CD14-positive monocyte (primary cell): ENCODE measurements at regions not wholly inside any gene's neighbourhood (a gene's known extent, or its start where the extent isn't known, plus 50 kb on each side); places are given as distances from the start of the nearest gene placed in this dataset.

Experiments used
- DNase-seq, 3 donors: peaks; one replicate each; pipeline ENCODE4 v3.0.0-alpha.2; 2011 to 2022
- H2AFZ ChIP-seq: 2 replicates; pipeline ENCODE4 v1.6.0; 2012; ENCODE audit warnings: mild to moderate bottlenecking, low read depth, low read length, inconsistent platforms; ENCODE audit not compliant: insufficient read depth, poor library complexity, severe bottlenecking
- H3K27ac ChIP-seq, 2 donors: 1 replicate in 1 of 2; 2 replicates in 1 of 2; pipeline ENCODE4 v1.5.1; 2012 to 2013; ENCODE audit warnings: low read length in 2 of 2, control low read depth in 1 of 2, inconsistent platforms in 1 of 2, low read depth in 1 of 2, mild to moderate bottlenecking in 1 of 2
- H3K27me3 ChIP-seq, 2 donors: one replicate each; pipeline versions ENCODE4 v1.6.0 to v1.6.1; 2011 to 2013; ENCODE audit warnings: low read length in 2 of 2; ENCODE audit not compliant: control insufficient read depth in 2 of 2, insufficient read depth in 2 of 2
- H3K36me3 ChIP-seq, 2 donors: replicated peaks in 1 of 2; 1 replicate in 1 of 2; 2 replicates in 1 of 2; pipeline versions ENCODE4 v1.5.1 to v1.6.1; 2012 to 2013; ENCODE audit warnings: low read length in 2 of 2, control low read depth in 1 of 2, inconsistent platforms in 1 of 2, mild to moderate bottlenecking in 1 of 2; ENCODE audit not compliant: insufficient read depth in 2 of 2, control insufficient read depth in 1 of 2
- H3K4me1 ChIP-seq, 2 donors: 1 replicate in 1 of 2; 2 replicates in 1 of 2; pipeline versions ENCODE4 v1.5.1 to v1.6.1; 2012 to 2013; ENCODE audit warnings: low read length in 2 of 2, control low read depth in 1 of 2, inconsistent platforms in 1 of 2, mild to moderate bottlenecking in 1 of 2, moderate library complexity in 1 of 2; ENCODE audit not compliant: insufficient read depth in 2 of 2, control insufficient read depth in 1 of 2
- H3K4me2 ChIP-seq: replicated peaks from 2 replicates; pipeline ENCODE3; 2012; ENCODE audit warnings: low read length, moderate library complexity, mild to moderate bottlenecking; ENCODE audit not compliant: poor library complexity, severe bottlenecking; ENCODE audit errors: extremely low read depth
- H3K4me3 ChIP-seq, 3 experiments: fragments of 200-600 bp in 1 of 3; sonication (generic) in 1 of 3; replicated peaks in 1 of 3; 1 replicate in 2 of 3; 2 replicates in 1 of 3; pipeline ENCODE4 v1.5.1; 2011 to 2013; ENCODE audit warnings: low read length in 3 of 3, mild to moderate bottlenecking in 3 of 3, control low read depth in 2 of 3, low read depth in 2 of 3, inconsistent platforms in 1 of 3, moderate library complexity in 1 of 3
- H3K79me2 ChIP-seq: 2 replicates; pipeline ENCODE4 v1.6.0; 2012; ENCODE audit warnings: mild to moderate bottlenecking, control low read depth, inconsistent platforms, low read length, moderate library complexity; ENCODE audit not compliant: insufficient read depth
- H3K9ac ChIP-seq: 2 replicates; pipeline ENCODE4 v1.6.0; 2017; ENCODE audit warnings: low read length, mild to moderate bottlenecking; ENCODE audit not compliant: insufficient read depth, poor library complexity, severe bottlenecking
- H3K9me3 ChIP-seq, 2 donors: replicated peaks in 1 of 2; 1 replicate in 1 of 2; 2 replicates in 1 of 2; pipeline versions ENCODE4 v1.5.1 to v1.6.1; 2012 to 2013; ENCODE audit warnings: low read length in 2 of 2, control low read depth in 1 of 2; ENCODE audit not compliant: control insufficient read depth in 1 of 2, insufficient read depth in 1 of 2
- H4K20me1 ChIP-seq: 2 replicates; pipeline ENCODE4 v1.6.0; 2012; ENCODE audit warnings: mild to moderate bottlenecking, low read length, control low read depth, moderate library complexity; ENCODE audit not compliant: insufficient read depth
- H3K27ac Mint-ChIP-seq, 7 donors: one replicate each; pipeline ENCODE4 v1.8.0; 2020; ENCODE audit warnings: mild to moderate bottlenecking in 7 of 7, mixed read lengths in 7 of 7, moderate library complexity in 6 of 7, inconsistent platforms in 2 of 7
- H3K27me3 Mint-ChIP-seq, 3 donors: one replicate each; pipeline ENCODE4 v1.8.0; 2021 to 2022; ENCODE audit warnings: low read depth in 3 of 3, mild to moderate bottlenecking in 3 of 3, mixed read lengths in 3 of 3, moderate library complexity in 3 of 3, inconsistent platforms in 1 of 3
- H3K36me3 Mint-ChIP-seq, 2 donors: one replicate each; pipeline ENCODE4 v1.8.0; 2020; ENCODE audit warnings: mixed read lengths in 2 of 2, inconsistent platforms in 1 of 2, mild to moderate bottlenecking in 1 of 2
- H3K4me1 Mint-ChIP-seq: one replicate; pipeline ENCODE4 v1.8.0; 2020; ENCODE audit warnings: mild to moderate bottlenecking, mixed read lengths
- H3K4me3 Mint-ChIP-seq, 2 donors: one replicate each; pipeline ENCODE4 v1.8.0; 2020; ENCODE audit warnings: mild to moderate bottlenecking in 2 of 2, mixed read lengths in 2 of 2, moderate library complexity in 1 of 2
- H3K9me3 Mint-ChIP-seq, 7 donors: one replicate each; pipeline ENCODE4 v1.8.0; 2020 to 2022; ENCODE audit warnings: mixed read lengths in 7 of 7, mild to moderate bottlenecking in 6 of 7, moderate library complexity in 6 of 7, inconsistent platforms in 2 of 7
- WGBS: methylation state at CpG from one replicate; pipeline ENCODE4 v1.1.5; 2013; ENCODE audit warnings: missing lambda C conversion rate; ENCODE audit not compliant: insufficient coverage; 5-methylcytosine and 5-hydroxymethylcytosine counted together
- intact Hi-C, 2 donors: fragments of 100-400 bp; cut with micrococcal nuclease; formaldehyde crosslinking; loops; one replicate each; pipeline versions ENCODE4 v1.15.0 to v1.15.1; 2023
- TF ChIP-seq, protein P1 (sequence below): fragments of 200-600 bp; IDR thresholded peaks from one replicate; pipeline ENCODE4 v1.8.0; 2022; ENCODE audit warnings: antibody characterized with exemption, mild to moderate bottlenecking

DNA sequence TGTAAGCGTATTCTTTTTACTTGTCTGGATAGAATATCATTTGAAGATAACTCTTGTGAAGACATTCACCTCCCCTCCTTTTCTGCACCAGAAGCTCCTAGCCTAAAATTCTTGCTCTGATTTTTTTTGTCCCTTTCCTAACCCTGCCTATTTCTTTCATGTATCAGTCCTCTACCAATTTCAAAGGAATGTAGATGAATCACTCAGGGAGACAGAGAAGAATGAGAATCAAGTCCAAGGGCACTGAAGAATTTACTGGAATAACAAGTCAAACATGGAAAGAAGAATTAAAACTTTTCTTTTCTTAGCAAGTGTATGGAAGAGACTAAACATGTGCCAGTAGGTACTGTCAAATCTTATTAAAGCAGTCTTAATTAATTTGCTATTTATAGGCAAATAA is 618.7 kb downstream of the DNAH5 start:
- Histone ChIP-seq H3K4me1 (no peaks in the 10 kb centered on the region), H3K9ac (no peak overlapping the region), H3K4me3 (no peak overlapping the region), H3K4me2 (no peak overlapping the region), H3K27me3 (no peaks in the 10 kb centered on the region), H4K20me1 (no peaks in the 10 kb centered on the region), H3K36me3 (no peaks in the 10 kb centered on the region), H2AFZ (no peak overlapping the region), H3K79me2 (no peaks in the 10 kb centered on the region), H3K9me3 (peaks cover under 1 to 3% of the 10 kb centered on the region in 2 donors), H3K27ac (no peak overlapping the region)
- peaks cover 0 to 1% (median 0%) of the 10 kb centered on the region in 3 donors for H3K27me3 Mint-ChIP-seq
- intact Hi-C loops = no loop called here
- no peak overlapping the region for H3K4me3 Mint-ChIP-seq
- H3K36me3 Mint-ChIP-seq = no peaks in the 10 kb centered on the region
- H3K9me3 Mint-ChIP-seq = peaks cover 0 to 3% (median 0%) of the 10 kb centered on the region in 7 donors
- WGBS = no CpG with 5 or more reads among the region's 1 CpG
- H3K4me1 Mint-ChIP-seq = no peaks in the 10 kb centered on the region
- H3K27ac Mint-ChIP-seq = no peak overlapping the region
- DNase-seq = no peak
- TF ChIP-seq, protein P1, sequence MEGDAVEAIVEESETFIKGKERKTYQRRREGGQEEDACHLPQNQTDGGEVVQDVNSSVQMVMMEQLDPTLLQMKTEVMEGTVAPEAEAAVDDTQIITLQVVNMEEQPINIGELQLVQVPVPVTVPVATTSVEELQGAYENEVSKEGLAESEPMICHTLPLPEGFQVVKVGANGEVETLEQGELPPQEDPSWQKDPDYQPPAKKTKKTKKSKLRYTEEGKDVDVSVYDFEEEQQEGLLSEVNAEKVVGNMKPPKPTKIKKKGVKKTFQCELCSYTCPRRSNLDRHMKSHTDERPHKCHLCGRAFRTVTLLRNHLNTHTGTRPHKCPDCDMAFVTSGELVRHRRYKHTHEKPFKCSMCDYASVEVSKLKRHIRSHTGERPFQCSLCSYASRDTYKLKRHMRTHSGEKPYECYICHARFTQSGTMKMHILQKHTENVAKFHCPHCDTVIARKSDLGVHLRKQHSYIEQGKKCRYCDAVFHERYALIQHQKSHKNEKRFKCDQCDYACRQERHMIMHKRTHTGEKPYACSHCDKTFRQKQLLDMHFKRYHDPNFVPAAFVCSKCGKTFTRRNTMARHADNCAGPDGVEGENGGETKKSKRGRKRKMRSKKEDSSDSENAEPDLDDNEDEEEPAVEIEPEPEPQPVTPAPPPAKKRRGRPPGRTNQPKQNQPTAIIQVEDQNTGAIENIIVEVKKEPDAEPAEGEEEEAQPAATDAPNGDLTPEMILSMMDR = no peak

DNA sequence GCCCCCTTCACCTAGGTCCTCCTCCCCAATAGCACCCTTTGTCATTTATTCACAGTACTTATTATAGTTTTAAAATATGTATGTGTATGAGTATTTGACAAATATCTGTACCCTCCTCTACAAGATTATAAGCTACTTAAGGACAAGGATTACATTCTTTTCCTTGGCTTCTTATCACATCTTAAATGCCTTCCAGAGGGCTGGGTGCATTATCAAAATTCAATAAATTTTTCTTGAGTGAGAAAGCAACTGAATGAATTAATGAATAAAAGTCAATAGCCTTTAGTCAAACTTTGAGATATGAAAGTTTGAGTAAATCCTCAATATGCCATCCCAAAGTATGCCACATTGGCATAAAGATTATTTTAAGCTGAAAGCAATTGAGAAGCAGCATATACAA is 621.7 kb downstream of the DNAH5 start:
- H3K36me3 Mint-ChIP-seq = no peaks in the 10 kb centered on the region
- peaks cover 3 to 5% of the 10 kb centered on the region in 2 donors for H3K9me3 ChIP-seq
- no peak overlapping the region for H3K4me3 ChIP-seq
- H3K4me1 Mint-ChIP-seq = no peaks in the 10 kb centered on the region
- H3K4me2 ChIP-seq = no peak overlapping the region
- no peak for DNase-seq
- H2AFZ ChIP-seq = no peak overlapping the region
- H3K9ac ChIP-seq = no peak overlapping the region
- H3K4me3 Mint-ChIP-seq = no peak overlapping the region
- TF ChIP-seq, protein P1 = no peak
- H4K20me1 ChIP-seq = no peaks in the 10 kb centered on the region
- no peaks in the 10 kb centered on the region for H3K36me3 ChIP-seq
- no peaks in the 10 kb centered on the region for H3K27me3 ChIP-seq
- peaks cover 0 to 3% (median 1%) of the 10 kb centered on the region in 3 donors for H3K27me3 Mint-ChIP-seq
- no peaks in the 10 kb centered on the region for H3K79me2 ChIP-seq
- no peak overlapping the region for H3K27ac Mint-ChIP-seq
- H3K9me3 Mint-ChIP-seq = peaks cover 0 to 4% (median 1%) of the 10 kb centered on the region in 7 donors
- intact Hi-C loops = no loop called here
- no peaks in the 10 kb centered on the region for H3K4me1 ChIP-seq
- no peak overlapping the region for H3K27ac ChIP-seq
